ENCODE measurements at regions not wholly inside any gene's neighbourhood (a gene's known extent, or its start where the extent isn't known, plus 50 kb on each side); places are given as distances from the start of the nearest gene placed in this dataset.

- CTCF ChIA-PET: interaction anchor here (0.8 to 2.0 kb wide), 7 partner anchors 9 to 244 kb away, joined by 3 to 7 read pairs (median 4); no protein-coding TSS in a partner anchor
- no peak for TF ChIP-seq CTCF (IDR thresholded peaks at IDR 0.05; ENCODE audit: control extremely low read depth, extremely low read depth, low read depth, missing control alignments)
- DNase-seq (ENCODE audit: extremely low spot score): no peak
- POLR2A ChIA-PET: no interaction called here
These were observed 76.2 kb upstream of the NSMCE3 start for GRCh38 chr15:29345549-29346525.

GRCh38 chr15:29344474-29344873, 74.9 kb upstream of the NSMCE3 start:
- ChIA-PET POLR2A (no interaction called here), CTCF (interaction anchor here (1.1 to 1.9 kb wide), 3 partner anchors 10 to 20 kb away, joined by 3 to 4 read pairs (median 3); no protein-coding TSS in a partner anchor)
- no peak for TF ChIP-seq CTCF (IDR thresholded peaks at IDR 0.05; ENCODE audit: control extremely low read depth, extremely low read depth, low read depth, missing control alignments)
- no peak for DNase-seq (ENCODE audit: extremely low spot score)

- POLR2A ChIA-PET: no interaction called here
- TF ChIP-seq CTCF (IDR thresholded peaks at IDR 0.05; ENCODE audit: control extremely low read depth, extremely low read depth, low read depth, missing control alignments): no peak
- DNase-seq (ENCODE audit: extremely low spot score): no peak
- CTCF ChIA-PET: no interaction called here
These were observed 73.6 kb upstream of the NSMCE3 start for GRCh38 chr15:29343229-29343628.

- ChIA-PET POLR2A (no interaction called here), CTCF (interaction anchor here (1.4 kb wide), 1 partner anchor 240 kb away, joined by 4 read pairs; no protein-coding TSS in a partner anchor)
- DNase-seq (ENCODE audit: extremely low spot score): no peak
- no peak for TF ChIP-seq CTCF (IDR thresholded peaks at IDR 0.05; ENCODE audit: control extremely low read depth, extremely low read depth, low read depth, missing control alignments)
These were observed 72.6 kb upstream of the NSMCE3 start for GRCh38 chr15:29342201-29342600.

GRCh38 chr15:29337156-29337959, 67.7 kb upstream of the NSMCE3 start:
- ChIA-PET POLR2A (no interaction called here), CTCF (interaction anchor here (1.1 to 2.0 kb wide), 2 partner anchors 9 to 13 kb away, joined by 5 to 7 read pairs; no protein-coding TSS in a partner anchor)
- no peak for DNase-seq (ENCODE audit: extremely low spot score)
- no peak for TF ChIP-seq CTCF (IDR thresholded peaks at IDR 0.05; ENCODE audit: control extremely low read depth, extremely low read depth, low read depth, missing control alignments)

- ChIA-PET CTCF (no interaction called here), POLR2A (no interaction called here)
- no peak for TF ChIP-seq CTCF (IDR thresholded peaks at IDR 0.05; ENCODE audit: control extremely low read depth, extremely low read depth, low read depth, missing control alignments)
- DNase-seq (ENCODE audit: extremely low spot score): no peak
These were observed 64.9 kb upstream of the NSMCE3 start for GRCh38 chr15:29334544-29334943.

All from GM10248 (cell line).